ENCODE measurements at regions not wholly inside any gene's neighbourhood (a gene's known extent, or its start where the extent isn't known, plus 50 kb on each side); places are given as distances from the start of the nearest gene placed in this dataset.
A peak's percentile ranks its signal among the peaks of the same experiment; 100 is the strongest.

- CTCF ChIA-PET (ENCODE audit: unreplicated experiment) = no interaction called here
- no peak for TF ChIP-seq EZH2phosphoT487 (IDR thresholded peaks at IDR 0.05; ENCODE audit: borderline replicate concordance, low read depth, low read length)
- no peak for TF ChIP-seq CTCF (conservative IDR thresholded peaks at IDR 0.05; ENCODE audit: low read length)
- no peaks in the 10 kb centered on the region for H3K9me2 ChIP-seq (ENCODE audit: insufficient read depth, low read length)
- intact Hi-C loops (cut with micrococcal nuclease; ENCODE audit: unreplicated experiment) = no loop called here
- no peak for DNase-seq (ENCODE audit: low spot score)
- peaks cover 60% of the 10 kb centered on the region for H3K4me1 ChIP-seq (ENCODE audit: insufficient read depth, low read length, poor library complexity, severe bottlenecking)
- H3K4me2 ChIP-seq (ENCODE audit: low read length) = 0 out of 2 replicates have a peak overlapping the region, but pooled peaks have one; percentile 12
- H3K9me3 ChIP-seq (ENCODE audit: low read length) = no peaks in the 10 kb centered on the region
- peak overlapping the region; percentile 4; the same call in 1 of the 2 replicates for H2AFZ ChIP-seq (ENCODE audit: low read length)
- no peaks in the 10 kb centered on the region for H4K20me1 ChIP-seq (ENCODE audit: insufficient read depth, low read length)
- H3K36me3 ChIP-seq (ENCODE audit: insufficient read depth, low read length) = no peaks in the 10 kb centered on the region
- no peaks in the 10 kb centered on the region for H3K79me2 ChIP-seq (ENCODE audit: insufficient read depth, low read depth, low read length)
- POLR2A ChIA-PET = interaction anchor here (0.5 to 0.8 kb wide), 2 partner anchors 11 to 70 kb away, joined by 3 read pairs; no protein-coding TSS in a partner anchor
- BruUV-seq (replicated peaks) = no TSS peak
- no peak overlapping the region for H3K4me3 ChIP-seq (ENCODE audit: low read depth, low read length, poor library complexity, severe bottlenecking)
- H3K27ac ChIP-seq (ENCODE audit: low read depth, low read length, poor library complexity, severe bottlenecking) = no peak overlapping the region
Measured at GRCh38 chr6:105814745-105815536, 271.2 kb upstream of the PRDM1 start.

DNA sequence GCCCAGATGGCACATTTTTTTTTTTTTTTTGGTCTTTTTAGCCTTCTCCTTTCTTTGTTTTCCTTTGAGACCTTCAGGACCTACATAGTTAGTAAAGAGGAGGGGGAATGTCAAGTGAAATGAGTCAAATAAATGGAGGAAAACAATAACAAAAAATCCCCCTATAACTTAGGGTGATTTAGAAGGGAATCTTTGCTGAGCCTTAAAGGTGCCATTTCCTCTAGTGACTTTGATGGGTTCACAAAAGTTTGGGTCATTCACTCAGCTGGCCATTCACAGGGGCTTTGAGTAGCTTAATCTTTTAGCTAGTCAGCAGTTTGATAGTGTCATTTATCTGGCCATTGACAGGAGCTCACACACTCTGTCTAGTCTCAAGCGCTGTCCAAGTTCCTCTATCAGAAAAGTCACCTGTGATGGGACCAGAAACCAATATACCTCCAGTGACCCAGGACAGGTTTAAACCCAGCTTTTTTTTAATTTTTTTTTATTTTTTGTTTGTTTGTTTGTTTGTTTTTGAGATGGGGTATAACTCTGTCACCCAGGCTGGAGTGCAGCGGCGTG, 275.1 kb upstream of the PRDM1 start:
- Histone ChIP-seq H3K4me1 (ENCODE audit: insufficient read depth, low read length, poor library complexity, severe bottlenecking) (peaks cover 24% of the 10 kb centered on the region), H2AFZ (ENCODE audit: low read length) (no peak overlapping the region), H4K20me1 (ENCODE audit: insufficient read depth, low read length) (no peaks in the 10 kb centered on the region), H3K4me2 (ENCODE audit: low read length) (no peak overlapping the region), H3K36me3 (ENCODE audit: insufficient read depth, low read length) (no peaks in the 10 kb centered on the region), H3K4me3 (ENCODE audit: low read depth, low read length, poor library complexity, severe bottlenecking) (no peak overlapping the region), H3K79me2 (ENCODE audit: insufficient read depth, low read depth, low read length) (no peaks in the 10 kb centered on the region), H3K9me2 (ENCODE audit: insufficient read depth, low read length) (no peaks in the 10 kb centered on the region), H3K27ac (ENCODE audit: low read depth, low read length, poor library complexity, severe bottlenecking) (no peak overlapping the region), H3K9me3 (ENCODE audit: low read length) (no peaks in the 10 kb centered on the region)
- CTCF ChIA-PET (ENCODE audit: unreplicated experiment) = no interaction called here
- intact Hi-C loops (cut with micrococcal nuclease; ENCODE audit: unreplicated experiment) = no loop called here
- DNase-seq (ENCODE audit: low spot score) = no peak
- no peak for TF ChIP-seq CTCF (conservative IDR thresholded peaks at IDR 0.05; ENCODE audit: low read length)
- TF ChIP-seq EZH2phosphoT487 (IDR thresholded peaks at IDR 0.05; ENCODE audit: borderline replicate concordance, low read depth, low read length) = no peak
- BruUV-seq (replicated peaks) = no TSS peak
- POLR2A ChIA-PET = interaction anchor here (1.2 to 1.7 kb wide), 2 partner anchors 14 to 20 kb away, joined by 3 to 4 read pairs; no protein-coding TSS in a partner anchor

All from OCI-LY7 (cell line).